Coronary artery (tissue), 2 donors: ENCODE measurements at regions not wholly inside any gene's neighbourhood (a gene's known extent, or its start where the extent isn't known, plus 50 kb on each side); places are given as distances from the start of the nearest gene placed in this dataset.
A peak's percentile ranks its signal among the peaks of the same experiment; 100 is the strongest.

Experiments
- DNase-seq: peaks from one replicate; pipeline ENCODE4 v3.0.0-alpha.2; 2017; ENCODE audit warnings: low spot score
- H3K27ac ChIP-seq, 2 donors: fragments of 200-600 bp; sonication (generic); one replicate each; pipeline ENCODE4 v1.5.1; 2016 to 2019
- H3K4me3 ChIP-seq: fragments of 200-600 bp; sonication (generic); 2 replicates; pipeline ENCODE4 v1.5.1; 2016; ENCODE audit warnings: mild to moderate bottlenecking, moderate library complexity
- CTCF ChIP-seq: fragments of 200-600 bp; sonication (generic); IDR thresholded peaks from one replicate; pipeline ENCODE4 v1.5.1; 2019; ENCODE audit warnings: antibody characterized with exemption

- TF ChIP-seq CTCF = no peak
- Histone ChIP-seq H3K27ac (no peak overlapping the region), H3K4me3 (no peak overlapping the region)
- peak; percentile 26 for DNase-seq
These were observed 291.5 kb upstream of the ZNF32 start for GRCh38 chr10:43939939-43940820.

GRCh38 chr10:43939389-43939938, 290.8 kb upstream of the ZNF32 start:
- DNase-seq = no peak
- no peak for TF ChIP-seq CTCF
- Histone ChIP-seq H3K4me3 (no peak overlapping the region), H3K27ac (no peak overlapping the region)

GRCh38 chr10:43938810-43939209, 290.1 kb upstream of the ZNF32 start:
- no peak for TF ChIP-seq CTCF
- DNase-seq = peak; percentile 33
- Histone ChIP-seq H3K4me3 (no peak overlapping the region), H3K27ac (no peak overlapping the region)

- TF ChIP-seq CTCF = no peak
- no peak overlapping the region for H3K27ac ChIP-seq
- H3K4me3 ChIP-seq = no peak overlapping the region
- DNase-seq = no peak
These were observed 282.7 kb upstream of the ZNF32 start for GRCh38 chr10:43931308-43931930.

GRCh38 chr10:43930777-43931176, 282.1 kb upstream of the ZNF32 start:
- no peak overlapping the region for H3K27ac ChIP-seq
- no peak overlapping the region for H3K4me3 ChIP-seq
- DNase-seq = peak; percentile 43
- no peak for TF ChIP-seq CTCF

- H3K27ac ChIP-seq = no peak overlapping the region
- peak; percentile 17 for DNase-seq
- TF ChIP-seq CTCF = no peak
- no peak overlapping the region for H3K4me3 ChIP-seq
These were observed 281.6 kb upstream of the ZNF32 start for GRCh38 chr10:43930243-43930642.

- peak; percentile 33 for DNase-seq
- no peak for TF ChIP-seq CTCF
These were observed 280.4 kb upstream of the ZNF32 start for GRCh38 chr10:43929122-43929521.

More at GRCh38 chr10:43929122-43929521, 280.4 kb upstream of the ZNF32 start:
- no peak overlapping the region for H3K27ac ChIP-seq
- no peak overlapping the region for H3K4me3 ChIP-seq
